DOHH2 (cell line): ENCODE measurements at regions not wholly inside any gene's neighbourhood (a gene's known extent, or its start where the extent isn't known, plus 50 kb on each side); places are given as distances from the start of the nearest gene placed in this dataset.
"Not testable (repeated sequence)": the region's sequence is repeated elsewhere in the genome, so short reads cannot be mapped to it uniquely, and the experiment has no call there.

ENCODE experiments used
- H3F3A ChIP-seq: fragments of 200-600 bp; sonication (generic), shearing (Covaris generic); 2 replicates; pipeline ENCODE4 v1.6.0; 2016; ENCODE audit warnings: antibody characterized with exemption, mild to moderate bottlenecking; ENCODE audit not compliant: control insufficient read depth, insufficient read depth
- H3K27ac ChIP-seq: fragments of 200-600 bp; sonication (generic); 2 replicates; pipeline ENCODE4 v1.5.1; 2014; ENCODE audit warnings: low read depth, mild to moderate bottlenecking, low read length, moderate library complexity
- H3K27me3 ChIP-seq: fragments of 200-600 bp; sonication (generic); 2 replicates; pipeline ENCODE4 v1.6.1; 2014; ENCODE audit warnings: mild to moderate bottlenecking, low read length, mixed read lengths; ENCODE audit not compliant: control insufficient read depth
- H3K36me3 ChIP-seq: fragments of 200-600 bp; sonication (generic); 2 replicates; pipeline ENCODE4 v1.6.1; 2014; ENCODE audit warnings: mild to moderate bottlenecking, low read length, moderate library complexity, mixed read lengths; ENCODE audit not compliant: control insufficient read depth
- H3K4me1 ChIP-seq: fragments of 200-600 bp; sonication (generic); 2 replicates; pipeline ENCODE4 v1.6.1; 2014; ENCODE audit warnings: mild to moderate bottlenecking, low read length, mixed read lengths; ENCODE audit not compliant: control insufficient read depth
- H3K4me2 ChIP-seq: fragments of 200-600 bp; sonication (generic); 2 replicates; pipeline ENCODE4 v1.6.0; 2014; ENCODE audit warnings: mild to moderate bottlenecking, low read length, moderate library complexity
- H3K4me3 ChIP-seq: fragments of 200-600 bp; sonication (generic); 2 replicates; pipeline ENCODE4 v1.5.1; 2014; ENCODE audit warnings: mild to moderate bottlenecking, low read length, mixed read lengths
- H3K79me2 ChIP-seq: fragments of 200-600 bp; sonication (generic); 2 replicates; pipeline ENCODE4 v1.6.1; 2014; ENCODE audit warnings: mild to moderate bottlenecking, low read length, mixed read lengths; ENCODE audit not compliant: control insufficient read depth
- H3K9me2 ChIP-seq: fragments of 200-600 bp; sonication (generic); replicated peaks from 2 replicates; pipeline ENCODE4 v1.6.1; 2014; ENCODE audit warnings: mild to moderate bottlenecking, low read length, mixed read lengths; ENCODE audit not compliant: control insufficient read depth
- H3K9me3 ChIP-seq: fragments of 200-600 bp; sonication (generic); 2 replicates; pipeline ENCODE4 v1.6.1; 2014; ENCODE audit warnings: antibody characterized with exemption, low read length, mixed read lengths; ENCODE audit not compliant: control insufficient read depth, insufficient read depth
- H4K20me1 ChIP-seq: fragments of 200-600 bp; sonication (generic); 2 replicates; pipeline ENCODE4 v1.6.0; 2014; ENCODE audit warnings: low read depth, mild to moderate bottlenecking, antibody characterized with exemption, low read length, moderate library complexity; ENCODE audit not compliant: control insufficient read depth, insufficient read depth
- CTCF ChIP-seq: fragments of 200-600 bp; sonication (generic); IDR thresholded peaks from one replicate; pipeline ENCODE4 v1.5.1; 2014; ENCODE audit warnings: antibody characterized with exemption, mild to moderate bottlenecking, low read depth, low read length; ENCODE audit not compliant: poor library complexity, severe bottlenecking
- EZH2phosphoT487 ChIP-seq: fragments of 200-600 bp; sonication (generic); IDR thresholded peaks from 2 replicates; pipeline ENCODE4 v1.6.1; 2017; ENCODE audit warnings: borderline replicate concordance, mild to moderate bottlenecking, antibody characterized with exemption, low read length, moderate library complexity, mixed read lengths

- Histone ChIP-seq H3K4me3 (no peak overlapping the region), H3F3A (no peaks in the 10 kb centered on the region), H3K79me2 (no peaks in the 10 kb centered on the region), H3K9me3 (no peaks in the 10 kb centered on the region), H3K36me3 (no peaks in the 10 kb centered on the region), H3K27ac (no peak overlapping the region), H3K4me2 (no peak overlapping the region), H3K4me1 (no peaks in the 10 kb centered on the region), H3K27me3 (no peaks in the 10 kb centered on the region), H4K20me1 (no peaks in the 10 kb centered on the region), H3K9me2 (no peaks in the 10 kb centered on the region)
- TF ChIP-seq CTCF (no peak), EZH2phosphoT487 (no peak)
These were observed 102.2 kb downstream of the RBMX2 start for GRCh38 chrX:130504019-130504418.

- Histone ChIP-seq H4K20me1 (no peaks in the 10 kb centered on the region), H3K9me2 (no peaks in the 10 kb centered on the region), H3K79me2 (no peaks in the 10 kb centered on the region), H3K4me1 (no peaks in the 10 kb centered on the region), H3K36me3 (no peaks in the 10 kb centered on the region), H3K27me3 (no peaks in the 10 kb centered on the region), H3K4me2 (no peak overlapping the region), H3K4me3 (no peak overlapping the region), H3K9me3 (no peaks in the 10 kb centered on the region), H3K27ac (no peak overlapping the region), H3F3A (no peaks in the 10 kb centered on the region)
- TF ChIP-seq CTCF (no peak), EZH2phosphoT487 (no peak)
These were observed 105.2 kb downstream of the RBMX2 start for GRCh38 chrX:130507015-130507414.

- not testable (repeated sequence) for H3F3A ChIP-seq, H3K27me3 ChIP-seq, H3K4me2 ChIP-seq, H3K36me3 ChIP-seq, H3K27ac ChIP-seq, H3K9me2 ChIP-seq, H3K79me2 ChIP-seq, H4K20me1 ChIP-seq, H3K9me3 ChIP-seq, H3K4me1 ChIP-seq, H3K4me3 ChIP-seq
These were observed 110.7 kb downstream of the RBMX2 start for GRCh38 chrX:130512534-130512933.

GRCh38 chrX:130516123-130516522 lies 114.3 kb downstream of the RBMX2 start:
- no peaks in the 10 kb centered on the region for H3K27me3 ChIP-seq
- H3F3A ChIP-seq = no peaks in the 10 kb centered on the region
- no peaks in the 10 kb centered on the region for H3K79me2 ChIP-seq
- no peaks in the 10 kb centered on the region for H3K9me3 ChIP-seq
- no peak overlapping the region for H3K27ac ChIP-seq
- no peaks in the 10 kb centered on the region for H4K20me1 ChIP-seq
- no peak overlapping the region for H3K4me2 ChIP-seq
- no peak for TF ChIP-seq CTCF
- H3K4me1 ChIP-seq = no peaks in the 10 kb centered on the region
- no peak overlapping the region for H3K4me3 ChIP-seq
- H3K36me3 ChIP-seq = no peaks in the 10 kb centered on the region
- no peaks in the 10 kb centered on the region for H3K9me2 ChIP-seq
